ENCODE measurements at regions not wholly inside any gene's neighbourhood (a gene's known extent, or its start where the extent isn't known, plus 50 kb on each side); places are given as distances from the start of the nearest gene placed in this dataset.

DNA sequence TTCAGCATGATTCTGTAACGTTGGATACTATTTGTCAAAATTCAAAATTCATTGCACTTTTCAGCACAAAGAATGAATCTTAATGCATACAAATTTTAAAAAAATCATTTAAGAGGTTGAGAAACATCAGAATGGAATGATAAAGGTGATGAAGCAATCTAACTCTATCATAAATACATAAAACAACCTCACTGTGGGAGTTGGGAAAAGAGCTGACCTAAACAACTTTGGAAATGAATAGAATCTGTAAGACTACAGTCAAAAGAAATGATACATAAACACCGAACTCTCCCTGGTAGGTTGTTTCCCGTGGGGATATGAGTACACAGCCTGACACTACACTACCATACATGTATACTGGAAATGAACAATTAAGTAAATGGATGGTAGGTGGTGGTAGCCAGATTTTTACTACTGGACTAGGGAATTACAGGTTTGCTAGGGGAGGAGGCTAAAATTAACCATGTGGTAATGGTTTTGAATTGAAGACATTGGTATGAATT is 64.9 kb upstream of the PARP11 start:
- TF ChIP-seq, protein P1, sequence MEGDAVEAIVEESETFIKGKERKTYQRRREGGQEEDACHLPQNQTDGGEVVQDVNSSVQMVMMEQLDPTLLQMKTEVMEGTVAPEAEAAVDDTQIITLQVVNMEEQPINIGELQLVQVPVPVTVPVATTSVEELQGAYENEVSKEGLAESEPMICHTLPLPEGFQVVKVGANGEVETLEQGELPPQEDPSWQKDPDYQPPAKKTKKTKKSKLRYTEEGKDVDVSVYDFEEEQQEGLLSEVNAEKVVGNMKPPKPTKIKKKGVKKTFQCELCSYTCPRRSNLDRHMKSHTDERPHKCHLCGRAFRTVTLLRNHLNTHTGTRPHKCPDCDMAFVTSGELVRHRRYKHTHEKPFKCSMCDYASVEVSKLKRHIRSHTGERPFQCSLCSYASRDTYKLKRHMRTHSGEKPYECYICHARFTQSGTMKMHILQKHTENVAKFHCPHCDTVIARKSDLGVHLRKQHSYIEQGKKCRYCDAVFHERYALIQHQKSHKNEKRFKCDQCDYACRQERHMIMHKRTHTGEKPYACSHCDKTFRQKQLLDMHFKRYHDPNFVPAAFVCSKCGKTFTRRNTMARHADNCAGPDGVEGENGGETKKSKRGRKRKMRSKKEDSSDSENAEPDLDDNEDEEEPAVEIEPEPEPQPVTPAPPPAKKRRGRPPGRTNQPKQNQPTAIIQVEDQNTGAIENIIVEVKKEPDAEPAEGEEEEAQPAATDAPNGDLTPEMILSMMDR (IDR thresholded peaks at IDR 0.05): no peak
- TF ChIP-seq POLR2A (IDR thresholded peaks at IDR 0.05): no peak
